Glomerular visceral epithelial cell (primary cell): ENCODE measurements at regions not wholly inside any gene's neighbourhood (a gene's known extent, or its start where the extent isn't known, plus 50 kb on each side); places are given as distances from the start of the nearest gene placed in this dataset.
A peak's percentile ranks its signal among the peaks of the same experiment; 100 is the strongest.
"Not testable (repeated sequence)": the region's sequence is repeated elsewhere in the genome, so short reads cannot be mapped to it uniquely, and the experiment has no call there.

Experiments
- DNase-seq: peaks from one replicate; pipeline ENCODE4 v3.0.0-alpha.2; 2016; ENCODE audit errors: extremely low spot score

DNA sequence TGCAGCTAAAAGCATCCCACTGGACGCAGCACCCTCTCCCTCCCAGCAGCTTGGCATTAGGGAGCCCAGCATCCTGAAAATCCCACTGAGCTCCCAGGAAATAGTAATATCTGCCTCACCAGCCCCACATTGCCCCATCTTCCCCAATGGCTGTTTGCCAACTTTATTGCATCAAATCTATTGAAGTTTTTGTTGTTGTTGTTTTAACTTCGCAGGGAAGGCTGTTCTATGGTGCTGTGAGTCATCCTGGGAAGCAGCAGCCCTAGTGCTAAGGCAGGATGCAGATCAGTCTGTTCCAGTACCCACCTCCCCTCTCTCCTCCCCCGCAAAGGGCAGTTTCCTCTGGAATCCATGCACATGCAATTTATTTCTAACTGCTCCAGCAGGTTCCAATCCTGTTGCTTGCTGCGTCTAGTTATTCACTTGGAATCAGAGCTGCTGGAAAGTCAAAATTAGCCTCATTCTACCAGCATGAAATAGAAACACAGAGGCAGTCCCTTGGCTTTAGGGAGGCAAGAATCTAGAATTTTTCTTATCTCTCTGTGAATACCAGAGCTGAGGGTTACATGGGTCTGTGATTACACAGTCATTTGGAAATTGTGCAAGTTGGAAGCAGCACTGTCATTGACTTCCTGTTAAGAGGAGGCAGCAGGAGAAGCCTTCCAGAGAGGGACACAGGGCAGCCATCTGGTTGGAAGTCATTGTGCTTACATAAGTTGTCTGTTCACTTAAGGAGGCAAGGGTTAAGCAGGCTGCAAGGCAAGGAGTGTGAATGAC, 115.9 kb upstream of the CACUL1 start:
- DNase-seq: peak; percentile 54

DNA sequence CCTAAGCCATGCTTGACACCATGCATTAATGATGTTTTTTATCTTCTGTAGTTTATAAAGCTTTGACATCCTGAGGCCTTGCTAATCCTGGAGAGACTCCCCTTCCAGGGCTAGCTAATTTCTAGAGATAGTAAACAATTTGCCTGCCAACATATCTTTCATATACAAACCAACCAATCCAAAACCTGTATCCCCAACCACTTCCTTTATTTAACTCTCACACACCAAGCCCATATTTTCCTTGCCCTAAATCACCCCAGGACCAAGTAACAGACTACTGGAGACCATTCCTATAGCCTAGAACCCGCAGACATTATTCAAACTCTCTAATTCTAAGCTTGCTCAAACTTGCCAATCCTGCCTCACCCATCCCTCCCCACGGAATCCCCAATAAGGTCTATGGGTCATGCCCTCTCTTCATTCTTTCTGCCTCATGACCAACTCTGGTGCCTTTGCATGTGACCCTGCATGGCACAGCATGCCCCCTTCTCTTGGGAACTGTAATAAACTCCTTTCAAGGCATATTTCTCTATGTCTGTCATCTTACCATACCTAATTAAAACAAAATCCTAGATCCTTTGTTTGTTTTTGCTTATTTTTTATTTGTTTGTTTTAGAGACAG, 116.6 kb upstream of the CACUL1 start:
- DNase-seq: no peak

DNA sequence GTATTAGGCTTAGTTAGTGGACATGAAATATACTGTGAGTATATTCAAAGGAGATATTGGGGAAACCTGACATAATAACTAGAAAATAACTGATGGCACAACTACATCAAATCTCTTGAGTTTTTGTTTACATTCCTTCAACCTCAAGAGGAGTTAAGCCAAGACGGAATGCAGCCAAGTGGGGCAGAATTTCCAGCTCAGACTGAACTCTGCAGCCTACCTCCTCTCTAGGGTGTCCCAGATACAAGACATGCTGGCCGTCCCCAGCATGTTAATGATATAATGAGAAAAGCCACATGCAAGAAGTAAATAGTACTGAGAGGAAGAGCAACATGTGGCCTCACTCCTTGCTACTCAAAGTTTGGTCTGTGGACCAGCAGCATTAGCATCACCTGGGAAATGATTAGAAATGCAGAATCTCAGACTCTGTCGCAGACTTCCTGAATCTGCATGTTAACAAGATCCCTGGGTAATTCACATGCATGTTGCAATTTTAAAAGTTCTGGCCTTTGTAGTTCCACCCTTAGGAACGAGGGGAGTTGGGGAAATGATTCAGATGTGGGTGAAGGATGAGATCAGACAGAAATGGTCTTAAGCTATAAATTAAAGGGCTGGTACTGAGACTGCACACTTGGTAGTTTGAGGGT, 118.4 kb upstream of the CACUL1 start:
- DNase-seq: no peak

DNA sequence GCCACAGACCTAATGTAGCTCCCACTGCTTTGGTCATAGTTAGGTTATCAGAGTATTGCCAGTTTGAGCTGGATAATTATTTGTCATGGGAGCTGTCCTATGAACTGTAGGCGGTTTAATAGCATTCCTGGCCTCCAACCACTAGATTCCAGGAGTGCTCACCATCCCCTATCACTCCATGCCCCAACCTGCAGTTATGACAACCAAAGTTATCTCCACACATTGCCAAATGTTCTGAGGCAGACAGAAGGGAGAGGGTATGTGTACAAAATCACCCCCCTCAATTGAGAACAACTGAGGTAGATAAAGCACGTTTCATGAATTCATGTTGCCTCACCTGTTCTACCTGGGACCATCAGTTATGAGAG, 119.0 kb upstream of the CACUL1 start:
- DNase-seq: peak; percentile 9

DNA sequence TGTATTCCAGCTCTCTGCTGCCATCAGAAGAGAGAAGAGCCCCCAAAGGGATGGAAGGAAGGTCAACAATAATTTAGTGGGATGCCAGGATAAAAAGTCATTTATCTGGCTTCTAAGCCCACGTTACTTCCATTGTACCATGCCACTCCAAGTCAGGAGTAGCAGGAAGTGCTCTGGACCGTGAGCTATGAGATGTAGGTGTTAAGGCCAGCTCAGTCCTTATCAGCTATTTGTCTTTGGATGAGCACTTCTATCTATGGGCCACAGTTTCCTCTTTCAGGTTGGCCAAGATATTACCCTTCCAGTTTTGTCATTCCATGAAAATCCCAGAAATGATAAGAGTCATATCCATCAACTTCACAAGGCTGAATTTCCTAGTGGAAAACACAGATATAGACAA, 119.4 kb upstream of the CACUL1 start:
- no peak for DNase-seq

DNA sequence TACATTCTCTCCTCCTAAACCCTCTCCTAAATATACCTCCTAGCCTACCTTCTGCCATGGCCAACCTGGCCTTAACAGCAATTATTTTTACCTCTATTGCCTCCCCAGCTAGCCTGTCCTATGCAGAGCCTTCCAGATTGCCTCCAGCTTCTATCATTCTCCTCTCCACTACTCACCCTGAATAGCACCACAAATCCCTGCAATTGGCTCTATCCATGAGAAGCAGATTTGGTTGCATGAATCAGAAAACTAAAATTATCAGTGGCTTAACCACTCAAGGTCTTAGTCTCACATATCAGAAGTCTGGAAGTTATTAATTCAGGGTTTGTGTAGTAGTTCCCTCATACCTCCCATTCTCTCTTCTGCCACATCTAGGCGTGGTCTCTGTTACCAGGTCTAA, 120.3 kb upstream of the CACUL1 start:
- DNase-seq: no peak

DNA sequence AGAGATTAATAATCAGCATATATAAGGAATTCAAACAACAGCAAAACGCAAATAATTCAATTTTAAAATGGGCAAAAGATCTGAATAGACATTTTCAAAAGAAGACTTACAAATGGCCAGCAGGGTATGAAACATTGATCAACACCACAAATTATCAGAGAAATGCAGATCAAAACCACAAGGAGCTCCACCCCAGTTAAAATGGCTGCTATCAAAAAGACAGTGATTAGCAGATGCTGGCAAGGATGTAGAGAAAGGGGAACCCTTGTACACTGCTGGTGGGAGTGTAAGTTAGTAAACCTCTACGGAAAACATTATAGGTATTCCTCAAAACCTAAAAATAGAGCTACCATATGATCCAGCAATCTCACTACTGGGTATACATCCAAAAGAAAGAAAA, 128.0 kb upstream of the CACUL1 start:
- no peak for DNase-seq

DNA sequence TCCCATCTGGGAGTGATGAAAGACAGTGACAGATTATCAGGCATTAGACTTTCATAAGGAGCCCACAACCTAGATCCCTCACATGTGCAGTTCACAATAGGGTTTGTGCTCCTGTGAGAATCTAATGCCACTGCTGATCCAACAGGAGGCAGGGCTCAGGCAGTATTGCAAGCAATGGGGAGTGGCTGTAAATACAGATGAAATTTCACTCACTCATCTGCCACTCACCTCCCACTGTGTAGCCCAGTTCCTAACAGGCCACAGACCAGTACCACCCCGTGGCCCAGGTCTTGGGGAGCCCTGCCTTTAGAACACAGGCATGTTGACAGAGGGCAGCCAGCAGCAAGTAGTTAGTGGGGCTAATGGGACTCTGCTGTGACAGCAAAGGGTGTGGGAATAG, 137.3 kb upstream of the NANOS1 start:
- no peak for DNase-seq

DNA sequence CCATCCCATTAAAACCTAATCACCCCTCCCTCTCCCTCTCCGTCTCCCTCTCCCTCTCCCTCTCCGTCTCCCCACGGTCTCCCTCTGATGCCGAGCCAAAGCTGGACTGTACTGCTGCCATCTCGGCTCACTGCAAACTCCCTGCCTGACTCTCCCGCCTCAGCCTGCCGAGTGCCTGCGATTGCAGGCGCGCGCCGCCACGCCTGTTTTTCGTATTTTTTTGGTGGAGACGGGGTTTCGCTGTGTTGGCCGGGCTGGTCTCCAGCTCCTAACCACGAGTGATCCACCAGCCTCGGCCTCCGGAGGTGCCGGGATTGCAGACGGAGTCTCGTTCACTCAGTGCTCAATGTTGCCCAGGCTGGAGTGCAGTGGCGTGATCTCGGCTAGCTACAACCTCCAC, 134.6 kb upstream of the NANOS1 start:
- DNase-seq: not testable (repeated sequence)

DNA sequence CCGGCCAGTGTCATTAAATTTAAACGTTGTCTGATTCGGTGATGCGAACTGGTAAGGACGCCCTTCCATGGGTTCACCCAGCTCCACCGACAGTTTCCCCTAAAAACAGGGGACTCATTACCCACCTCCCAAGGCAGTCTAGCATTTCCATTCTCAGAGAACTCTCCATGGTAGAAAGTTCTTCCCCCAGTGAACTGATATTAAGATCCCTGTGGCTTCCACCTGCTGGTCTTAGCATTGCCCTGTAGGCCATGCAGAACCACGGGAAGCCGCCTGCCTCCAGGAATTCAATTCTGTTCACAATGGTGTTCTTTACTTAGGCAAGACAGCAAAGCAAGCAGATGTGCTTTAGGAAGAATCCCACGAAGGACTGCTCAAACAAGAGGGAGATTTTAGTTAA, 128.9 kb upstream of the NANOS1 start:
- no peak for DNase-seq

DNA sequence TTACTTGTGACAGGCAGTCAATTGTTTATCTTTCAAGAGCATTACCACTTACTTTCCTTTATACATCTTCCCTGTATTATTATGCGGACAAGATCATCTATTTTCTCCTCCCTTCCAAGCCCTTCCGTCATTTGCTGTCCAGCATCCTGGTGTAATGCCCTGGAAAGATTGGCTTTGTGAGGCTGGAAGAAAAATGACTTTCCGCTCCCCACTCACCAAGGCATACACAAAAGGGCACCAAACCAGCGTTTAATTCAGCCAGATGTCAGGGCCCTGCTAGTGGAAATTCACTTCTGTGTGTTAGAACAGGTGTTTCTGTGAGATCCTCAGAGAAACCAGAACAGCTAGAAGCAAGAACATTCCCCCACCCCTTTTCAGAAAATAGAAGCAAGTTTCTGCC, 128.1 kb upstream of the NANOS1 start:
- no peak for DNase-seq

DNA sequence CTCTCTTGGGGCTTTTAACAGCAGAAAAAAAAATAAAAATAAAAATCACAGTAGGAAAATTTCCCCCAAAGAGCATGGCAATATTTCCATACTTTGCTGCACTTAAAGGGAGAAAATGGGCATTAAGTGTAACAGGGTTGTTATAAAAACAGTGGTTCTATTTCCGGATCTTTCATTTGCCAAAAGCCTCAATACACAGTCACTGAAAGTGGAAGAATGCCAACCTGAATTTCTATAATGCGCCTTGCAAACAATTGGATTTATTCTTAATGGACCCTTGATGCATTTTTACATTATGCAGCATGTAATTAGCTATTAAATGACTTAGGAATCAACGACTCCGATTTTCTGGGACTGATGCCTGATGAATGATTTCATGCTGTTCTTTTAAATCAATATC, 127.6 kb upstream of the NANOS1 start:
- no peak for DNase-seq

DNA sequence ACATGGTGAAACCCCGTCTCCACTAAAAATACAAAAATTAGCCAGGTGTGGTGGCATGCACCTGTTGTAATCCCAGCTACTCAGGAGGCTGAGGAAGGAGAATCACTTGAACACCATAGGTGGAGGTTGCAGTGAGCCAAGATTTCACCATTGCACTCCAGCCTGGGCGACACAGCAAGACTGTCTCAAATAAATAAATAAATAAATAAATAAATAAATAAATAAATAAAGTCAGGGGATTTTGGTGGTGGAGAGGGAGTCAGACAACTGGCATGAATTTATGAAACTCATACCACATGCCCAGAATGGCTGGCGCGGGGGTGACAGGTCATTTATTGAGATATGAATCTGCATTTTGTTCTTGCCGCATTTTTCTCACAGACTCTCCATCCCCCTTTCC, 126.9 kb upstream of the NANOS1 start:
- not testable (repeated sequence) for DNase-seq

DNA sequence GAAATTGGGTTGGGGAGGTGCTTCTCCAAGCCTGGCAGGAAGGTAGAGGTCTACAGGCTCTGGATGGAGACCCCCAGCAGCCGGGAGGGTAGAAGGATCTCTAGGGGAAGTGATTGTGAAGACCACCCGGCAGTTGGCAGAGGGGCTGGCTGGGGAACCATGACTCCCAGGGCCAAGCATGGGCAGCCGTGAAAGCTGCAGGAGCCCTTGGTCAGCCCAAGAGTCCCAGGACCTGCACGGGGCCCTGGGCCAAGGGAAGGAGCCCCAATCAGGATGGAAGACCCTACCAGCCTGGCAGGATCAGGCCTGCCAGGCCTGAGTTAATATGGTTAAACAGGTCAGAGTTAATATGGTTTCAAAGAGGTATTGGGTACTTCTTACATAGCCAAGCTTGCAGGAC, 126.3 kb upstream of the NANOS1 start:
- DNase-seq: no peak

DNA sequence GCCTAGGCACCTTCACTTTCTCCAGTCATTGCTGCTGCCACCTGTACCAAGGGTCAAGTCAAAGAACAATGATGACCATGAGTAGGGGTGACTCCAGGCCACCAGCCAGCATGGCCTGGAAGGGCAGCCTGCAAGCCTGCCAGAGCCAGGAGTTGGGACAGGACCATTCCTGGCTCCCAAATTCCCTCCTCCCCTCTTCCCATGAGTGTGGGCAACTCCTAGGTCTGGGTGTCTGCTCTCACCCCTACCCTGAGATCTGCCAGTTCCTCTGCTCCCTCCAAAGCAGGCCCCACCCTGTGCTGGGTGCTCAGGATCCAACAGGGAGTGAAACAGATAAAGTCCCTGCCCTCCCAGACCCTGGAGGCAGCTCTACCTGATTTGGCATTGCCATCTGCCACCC, 125.8 kb upstream of the NANOS1 start:
- DNase-seq: no peak

DNA sequence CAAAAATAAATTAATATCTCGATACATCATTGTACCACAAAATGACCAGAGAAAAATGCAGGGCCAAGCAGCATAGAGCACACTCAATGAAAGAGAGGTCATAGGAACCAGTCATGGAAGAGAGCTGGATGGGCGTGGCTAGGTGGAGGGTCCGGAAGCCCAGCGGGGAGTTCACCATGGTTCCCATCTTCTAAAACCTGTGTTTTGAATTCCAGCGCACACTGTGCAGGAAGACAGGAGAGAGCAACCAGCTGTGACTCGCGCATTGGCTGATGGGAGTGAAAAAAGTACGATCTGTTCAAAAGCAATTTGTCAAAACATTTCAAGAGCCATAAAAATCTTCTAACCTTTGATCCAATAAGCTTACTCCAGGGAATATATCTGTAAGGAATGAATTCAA, 125.2 kb upstream of the NANOS1 start:
- DNase-seq: no peak

DNA sequence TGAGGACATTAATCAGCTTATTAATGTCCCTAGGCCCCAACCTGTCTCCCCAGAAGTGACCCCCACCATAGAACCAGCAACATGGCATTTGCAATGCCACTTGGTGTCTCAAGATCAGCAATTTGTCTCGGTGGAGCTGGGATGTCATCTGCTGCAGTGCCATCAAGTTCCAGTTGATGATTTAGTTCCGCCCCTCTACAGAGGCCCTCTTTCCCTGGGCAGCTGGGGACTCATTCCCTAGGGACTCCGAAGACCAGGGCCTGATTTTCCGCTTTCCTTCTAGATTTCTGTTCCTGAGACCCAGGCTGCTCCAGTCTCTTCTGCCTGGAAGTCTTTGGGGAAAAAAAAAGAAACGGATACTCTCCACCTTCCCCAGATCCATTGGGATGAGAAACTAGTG, 122.5 kb upstream of the NANOS1 start:
- no peak for DNase-seq

DNA sequence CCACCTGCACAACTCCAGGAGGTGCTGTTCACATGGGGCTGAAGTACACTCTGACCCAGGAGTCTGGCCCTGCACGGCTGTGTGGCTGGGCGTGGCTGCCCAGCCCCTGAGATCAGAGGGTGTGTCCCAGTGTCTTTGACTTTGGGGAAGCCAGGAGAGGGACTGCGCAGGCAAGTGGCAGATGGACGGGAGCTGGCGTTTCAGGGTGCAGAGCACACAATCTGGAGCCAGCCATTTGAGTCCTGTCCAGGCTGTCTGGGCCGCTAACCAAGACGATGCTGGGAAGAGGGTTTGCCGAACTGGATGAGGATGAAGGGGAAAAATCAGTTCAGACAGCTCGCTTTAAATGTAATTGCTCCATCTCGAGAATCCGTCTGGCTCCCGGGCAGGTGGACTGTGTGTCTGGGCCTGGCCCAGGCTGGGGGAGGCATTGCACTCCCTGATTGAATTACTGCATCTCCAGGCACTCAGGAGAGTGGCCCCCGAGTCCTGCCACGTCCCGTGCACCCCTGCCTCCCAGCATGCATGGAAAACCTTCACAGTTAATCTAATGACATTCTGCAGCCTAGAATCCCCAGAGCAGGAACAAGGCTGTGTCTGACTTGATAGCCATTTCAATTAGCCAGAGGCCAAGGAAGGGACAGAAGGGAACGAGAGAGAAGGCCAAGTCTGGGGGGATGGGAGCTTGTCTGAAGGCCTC, 120.8 kb upstream of the NANOS1 start:
- no peak for DNase-seq

DNA sequence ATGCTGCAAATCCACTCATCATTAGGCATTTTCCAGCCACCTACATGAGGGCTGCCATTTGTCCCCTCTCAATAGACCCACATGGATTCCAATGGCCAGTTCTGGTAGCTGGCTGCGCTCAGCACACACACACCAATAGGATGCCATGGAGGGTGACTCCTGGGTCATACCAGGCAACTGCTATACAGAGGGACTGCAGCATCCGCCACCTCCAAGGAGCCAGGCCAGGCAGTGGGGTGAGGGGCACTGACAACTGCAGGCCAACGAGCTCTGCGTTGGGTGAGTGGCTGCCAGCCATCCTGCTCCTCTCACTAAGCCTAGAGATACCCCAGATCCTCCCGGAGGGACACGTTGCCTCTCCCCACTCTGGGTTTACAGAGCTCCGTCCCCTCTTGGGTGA, 118.8 kb upstream of the NANOS1 start:
- DNase-seq: no peak

DNA sequence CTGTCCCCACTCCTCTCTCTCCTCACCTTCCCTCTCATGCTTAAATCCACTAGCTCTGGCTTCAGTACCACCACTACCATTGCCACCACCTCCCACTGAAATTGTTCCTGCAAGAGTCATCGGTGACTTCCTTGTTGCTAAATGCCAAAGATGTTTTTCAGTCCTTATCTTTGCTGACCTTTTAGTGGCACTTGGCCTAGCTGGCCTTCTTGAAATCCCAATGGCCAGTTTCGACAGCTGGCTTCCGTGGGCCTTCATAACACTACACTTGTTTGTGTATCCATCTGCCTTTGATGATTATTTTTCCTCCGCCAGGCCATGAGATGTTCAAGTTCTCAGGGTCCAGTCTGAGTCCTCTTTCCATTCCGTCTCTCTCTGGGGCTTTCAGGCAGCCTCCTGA, 118.2 kb upstream of the NANOS1 start:
- DNase-seq: no peak

DNA sequence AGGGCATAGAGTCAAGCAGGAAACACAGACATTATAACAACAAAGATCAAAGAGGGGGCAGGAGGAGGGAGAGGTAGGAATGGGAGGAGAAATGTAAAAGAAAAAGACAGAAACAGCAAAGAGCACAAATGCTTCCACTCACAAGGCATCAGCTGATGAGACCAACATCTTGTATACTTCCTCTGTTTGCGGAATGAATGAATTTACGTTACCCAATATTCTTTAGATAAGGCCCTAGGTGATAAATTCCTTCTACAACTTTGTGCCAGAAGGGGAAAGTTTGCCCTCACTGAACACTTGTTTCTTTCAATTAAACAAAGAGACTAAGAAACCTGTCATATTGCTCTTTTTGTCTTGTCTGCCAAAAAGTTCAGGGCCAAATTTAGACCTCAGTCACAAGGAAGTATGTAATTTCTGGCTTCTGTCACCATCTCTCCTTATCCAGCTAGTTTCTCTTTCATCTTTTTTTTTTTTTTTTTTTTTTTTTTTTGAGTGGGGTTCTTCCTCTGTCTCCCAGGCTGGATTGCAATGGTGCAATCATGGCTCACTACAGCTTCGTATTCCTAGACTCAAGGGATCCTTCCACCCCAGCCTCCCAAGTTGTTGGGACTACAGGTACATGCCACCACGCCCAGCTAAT, 116.4 kb upstream of the NANOS1 start:
- no peak for DNase-seq

DNA sequence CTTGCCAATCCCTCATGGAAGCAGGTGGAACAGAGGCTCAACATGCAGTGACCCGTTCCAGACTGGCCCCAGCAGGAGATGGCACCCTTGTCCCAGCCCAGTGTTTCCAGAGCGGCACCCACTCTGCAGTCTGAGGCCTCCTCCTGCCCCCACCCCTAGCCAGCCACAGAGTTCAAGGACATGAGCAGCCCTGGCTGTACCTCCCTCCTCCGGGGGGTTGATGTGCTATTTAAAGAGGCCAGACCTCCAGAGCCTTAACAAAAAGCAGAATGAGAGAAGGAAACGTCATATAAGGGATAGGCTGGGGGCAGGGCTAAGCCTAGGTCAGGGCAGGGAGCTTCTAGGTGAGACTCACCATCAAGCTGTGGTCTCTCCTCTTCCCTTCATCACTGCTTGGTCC, 115.7 kb upstream of the NANOS1 start:
- DNase-seq: no peak
